ENCODE measurements at regions not wholly inside any gene's neighbourhood (a gene's known extent, or its start where the extent isn't known, plus 50 kb on each side); places are given as distances from the start of the nearest gene placed in this dataset.

DNA sequence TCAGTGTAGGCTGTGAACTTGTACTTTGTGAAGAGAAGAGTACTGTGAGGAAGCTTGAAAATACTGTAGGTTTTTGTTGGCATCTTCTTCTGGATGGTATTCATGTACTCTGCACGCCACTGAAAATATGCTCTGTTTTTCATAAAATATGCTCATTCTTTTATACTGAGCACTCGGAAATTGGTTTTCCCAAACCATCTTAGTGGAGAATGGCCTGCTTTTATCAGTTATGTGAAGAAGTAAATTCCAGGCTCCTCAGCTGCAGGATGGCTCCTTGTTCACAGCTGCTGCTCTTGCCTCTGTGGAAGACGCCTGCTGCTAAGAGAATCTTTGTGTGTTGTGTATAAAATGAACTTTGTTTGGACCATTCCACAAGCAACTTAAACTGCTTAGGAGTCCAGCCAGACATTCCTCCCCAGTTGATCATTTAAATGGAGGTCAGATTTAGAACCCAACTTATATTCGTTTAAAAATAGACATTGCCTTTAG lies 443.5 kb upstream of the RGS6 start:
- TF ChIP-seq CTCF (conservative IDR thresholded peaks at IDR 0.05; ENCODE audit: low read depth, low read length), result no peak
- no peak overlapping the region for H3K4me3 ChIP-seq (ENCODE audit: low read depth, low read length)
- peak; percentile 93 for DNase-seq (ENCODE audit: low read depth)

GRCh38 chr14:71489742-71490141 lies 442.5 kb upstream of the RGS6 start:
- DNase-seq (ENCODE audit: low read depth), result no peak
- H3K4me3 ChIP-seq (ENCODE audit: low read depth, low read length), result no peak overlapping the region
- TF ChIP-seq CTCF (conservative IDR thresholded peaks at IDR 0.05; ENCODE audit: low read depth, low read length), result no peak

DNA sequence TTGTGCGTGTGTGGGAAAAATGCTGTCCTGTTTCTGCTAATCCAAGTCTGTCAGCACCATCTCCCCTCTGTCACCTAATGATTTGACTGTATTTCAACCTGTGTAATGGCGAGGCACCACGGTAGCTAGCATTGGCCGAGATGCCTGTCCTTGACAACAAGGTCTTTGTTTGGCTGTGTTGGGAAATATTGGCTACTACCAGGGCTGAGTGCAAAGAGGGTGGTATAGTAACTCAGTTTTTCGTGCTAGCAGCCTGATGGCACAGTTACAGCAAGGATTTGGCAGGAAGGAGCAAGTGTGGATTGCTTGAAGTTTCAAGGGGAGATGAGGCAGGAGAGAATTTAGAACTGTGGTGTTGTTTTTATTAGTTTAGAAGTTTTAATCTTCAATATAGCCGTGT lies 440.3 kb upstream of the RGS6 start:
- H3K4me3 ChIP-seq (ENCODE audit: low read depth, low read length), result no peak overlapping the region
- TF ChIP-seq CTCF (conservative IDR thresholded peaks at IDR 0.05; ENCODE audit: low read depth, low read length), result no peak
- DNase-seq (ENCODE audit: low read depth), result no peak

GRCh38 chr14:71492346-71492745 lies 439.9 kb upstream of the RGS6 start:
- TF ChIP-seq CTCF (conservative IDR thresholded peaks at IDR 0.05; ENCODE audit: low read depth, low read length), result no peak
- no peak overlapping the region for H3K4me3 ChIP-seq (ENCODE audit: low read depth, low read length)
- peak; percentile 56 for DNase-seq (ENCODE audit: low read depth)

- peak; percentile 66 for DNase-seq (ENCODE audit: low read depth)
- TF ChIP-seq CTCF (conservative IDR thresholded peaks at IDR 0.05; ENCODE audit: low read depth, low read length), result no peak
- no peak overlapping the region for H3K4me3 ChIP-seq (ENCODE audit: low read depth, low read length)
Observed at GRCh38 chr14:71497645-71498086, 434.6 kb upstream of the RGS6 start.

DNA sequence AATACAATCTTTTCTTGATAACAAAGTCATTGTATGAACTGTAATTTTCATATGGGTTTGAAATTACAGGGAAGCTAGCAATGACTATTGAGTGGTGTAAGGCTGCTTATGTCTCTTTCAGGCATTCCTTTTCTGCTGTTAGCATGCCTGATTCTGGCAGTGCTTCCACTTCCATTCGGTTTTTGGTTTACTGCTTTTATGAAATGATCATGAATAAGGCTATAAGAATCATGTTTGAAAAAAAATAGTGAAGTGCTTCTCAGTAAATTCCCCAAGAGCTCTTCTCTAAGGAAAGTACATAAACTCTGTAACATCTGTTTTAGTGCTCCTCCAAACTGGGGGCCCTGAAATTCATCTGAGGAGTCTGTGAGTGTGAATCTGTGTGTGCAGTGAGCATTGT lies 434.0 kb upstream of the RGS6 start:
- DNase-seq (ENCODE audit: low read depth), result peak; percentile 61
- no peak for TF ChIP-seq CTCF (conservative IDR thresholded peaks at IDR 0.05; ENCODE audit: low read depth, low read length)

DNA sequence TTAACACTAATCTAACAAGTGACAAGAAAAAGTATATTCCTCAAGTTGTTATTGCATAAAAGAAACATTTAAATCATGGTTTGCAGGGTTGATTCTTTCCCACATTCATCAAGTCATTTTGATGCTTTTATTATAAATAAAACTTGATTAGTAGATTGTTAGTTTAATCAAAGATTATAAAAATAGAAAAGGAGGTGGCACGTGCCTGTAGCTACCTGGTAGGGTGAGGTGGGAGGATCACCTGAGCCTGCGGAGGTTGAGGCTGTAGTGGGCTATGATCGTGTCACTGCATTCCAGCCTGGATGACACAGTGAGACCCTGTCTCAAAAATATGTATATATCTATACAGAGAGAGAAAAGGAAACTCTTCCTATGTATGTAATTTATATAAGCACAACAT lies 433.2 kb upstream of the RGS6 start:
- TF ChIP-seq CTCF (conservative IDR thresholded peaks at IDR 0.05; ENCODE audit: low read depth, low read length), result no peak
- no peak for DNase-seq (ENCODE audit: low read depth)
- H3K4me3 ChIP-seq (ENCODE audit: low read depth, low read length), result no peak overlapping the region

More for the DNA sequence above, 434.0 kb upstream of the RGS6 start:
- H3K4me3 ChIP-seq (ENCODE audit: low read depth, low read length), result no peak overlapping the region

Measured in choroid plexus epithelial cell (primary cell).